Right lobe of liver (tissue), 6 donors: ENCODE measurements at regions not wholly inside any gene's neighbourhood (a gene's known extent, or its start where the extent isn't known, plus 50 kb on each side); places are given as distances from the start of the nearest gene placed in this dataset.
"Not testable (repeated sequence)": the region's sequence is repeated elsewhere in the genome, so short reads cannot be mapped to it uniquely, and the experiment has no call there.

Source experiments
- ATAC-seq, 4 donors: fragments of 200-7000 bp; cut with Tn5 transposase; one replicate each; pipeline ENCODE4 v1.9.1; 2020; ENCODE audit warnings: mild to moderate bottlenecking in 4 of 4, moderate library complexity in 4 of 4
- DNase-seq, 3 donors: peaks; one replicate each; pipeline ENCODE4 v3.0.0-alpha.2; 2020
- H3K27ac ChIP-seq, 3 donors: fragments of 200-600 bp; one replicate each; pipeline ENCODE4 v1.8.0; 2022
- H3K27me3 ChIP-seq, 2 donors: fragments of 200-600 bp; one replicate each; pipeline ENCODE4 v1.8.0; 2022
- H3K36me3 ChIP-seq, 4 donors: fragments of 200-600 bp; sonication (generic) in 1 of 4; one replicate each; pipeline versions ENCODE4 v1.5.1 to v1.8.0; 2017 to 2022; ENCODE audit warnings: control low read depth in 1 of 4
- H3K4me1 ChIP-seq, 4 donors: fragments of 200-600 bp; sonication (generic) in 1 of 4; one replicate each; pipeline versions ENCODE4 v1.5.1 to v1.8.0; 2017 to 2022; ENCODE audit warnings: control low read depth in 1 of 4
- H3K4me3 ChIP-seq, 3 donors: fragments of 200-600 bp; one replicate each; pipeline ENCODE4 v1.8.0; 2022
- H3K9me3 ChIP-seq, 4 donors: fragments of 200-600 bp; sonication (generic) in 1 of 4; one replicate each; pipeline versions ENCODE4 v1.5.1 to v1.8.0; 2017 to 2022; ENCODE audit warnings: control low read depth in 1 of 4
- CTCF ChIP-seq, 4 donors: fragments of 200-600 bp in 3 of 4; fragments of 450-650 bp in 1 of 4; IDR thresholded peaks; one replicate each; pipeline versions ENCODE4 v1.5.1 to v1.8.0; 2016 to 2022; ENCODE audit warnings: antibody characterized with exemption in 4 of 4, mild to moderate bottlenecking in 2 of 4
- POLR2A ChIP-seq: fragments of 450-650 bp; IDR thresholded peaks from one replicate; pipeline ENCODE4 v1.6.1; 2017; ENCODE audit warnings: antibody characterized with exemption, mild to moderate bottlenecking
- WGBS: methylation state at CpG from one replicate; pipeline ENCODE4 v1.1.6; 2018; ENCODE audit warnings: low coverage, low lambda C conversion rate; ENCODE audit not compliant: insufficient coverage; ENCODE audit errors: missing lambda C conversion rate; 5-methylcytosine and 5-hydroxymethylcytosine counted together
- intact Hi-C, 2 donors: fragments of 100-400 bp; cut with DNase I; formaldehyde crosslinking; loops; one replicate each; pipeline versions ENCODE4 v1.11.2 to v1.14.1; 2022
- donor health status: DM: no; HTN: yes; CAD: no.
- donor health status: DM: no; HTN: no; CAD: no.
- donor health status: DM: no; HTN: no; CAD: no.
- donor health status: DM: no; HTN: yes; CAD: no.
- donor health status: DM: no; HTN: yes; CAD: no.

DNA sequence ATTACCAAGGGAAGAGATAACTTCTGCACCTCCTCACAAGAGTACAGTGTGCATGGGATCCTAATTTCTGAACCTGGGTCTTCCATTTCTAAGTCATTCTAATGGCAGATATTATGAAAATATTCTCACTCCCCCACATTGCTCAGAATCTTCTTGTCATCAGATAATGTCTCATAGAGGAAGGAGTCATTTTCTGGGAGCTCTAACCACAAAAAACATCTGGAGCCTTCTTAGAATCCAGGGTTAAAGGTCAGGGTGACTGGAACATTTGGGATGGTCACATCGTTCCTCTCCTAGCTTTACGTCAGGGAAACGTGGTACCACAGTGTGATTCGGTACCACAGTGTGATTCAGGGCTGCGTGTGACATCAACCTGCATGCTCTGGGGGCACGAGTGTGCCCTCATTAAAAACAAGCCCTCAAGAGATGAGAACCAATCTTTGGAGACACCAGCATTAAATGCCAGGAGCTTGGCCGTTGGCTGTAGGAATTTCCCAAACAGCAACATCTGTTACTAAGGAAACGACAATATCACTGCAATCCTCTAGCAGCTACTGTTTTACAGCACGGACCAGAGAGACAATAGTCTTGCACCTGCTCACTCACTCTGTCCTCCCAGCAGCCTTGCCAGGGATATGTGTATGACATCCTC is 179.1 kb downstream of the PSMG1 start:
- DNase-seq: no peak
- TF ChIP-seq CTCF (IDR thresholded peaks at IDR 0.05): no peak
- no peak for TF ChIP-seq POLR2A
- Histone ChIP-seq H3K9me3 (no peaks in the 10 kb centered on the region), H3K4me1 (peaks cover 0 to 11% (median 0%) of the 10 kb centered on the region in 4 donors), H3K27ac (peak overlapping the region in 2 of 3 donors; percentile 26 to 62), H3K4me3 (no peak overlapping the region), H3K27me3 (no peaks in the 10 kb centered on the region), H3K36me3 (no peaks in the 10 kb centered on the region)
- 47% methylated on average over 8 of the region's 9 CpGs for WGBS
- ATAC-seq: peak in 2 of 4 donors; percentile 1 to 4
- intact Hi-C loops: no loop called here

DNA sequence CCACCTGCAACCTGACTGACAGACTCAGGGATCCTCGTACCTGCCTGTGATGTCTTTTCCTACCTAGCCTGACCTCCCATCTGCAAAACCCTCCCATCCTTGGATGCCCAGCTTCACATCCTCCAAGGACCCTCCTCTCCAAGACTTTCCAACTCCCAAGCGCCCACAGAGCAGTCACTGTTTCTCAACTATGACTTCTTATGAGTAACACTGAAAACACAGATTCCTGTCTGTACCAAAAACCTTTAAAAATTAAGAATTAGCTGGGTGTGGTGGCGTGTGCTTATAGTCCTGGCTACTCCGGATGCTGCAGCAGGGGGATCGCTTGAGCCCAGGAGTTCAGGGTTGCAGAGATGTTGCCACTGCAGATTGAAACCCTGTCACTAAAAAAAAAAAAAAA is 181.9 kb downstream of the PSMG1 start:
- Histone ChIP-seq H3K27me3 (no peaks in the 10 kb centered on the region), H3K4me1 (no peaks in the 10 kb centered on the region), H3K9me3 (no peaks in the 10 kb centered on the region), H3K4me3 (no peak overlapping the region), H3K27ac (no peak overlapping the region), H3K36me3 (no peaks in the 10 kb centered on the region)
- DNase-seq (no peak), ATAC-seq (no peak)
- 75% methylated on average over 2 of the region's 5 CpGs for WGBS
- TF ChIP-seq POLR2A (no peak), CTCF (IDR thresholded peaks at IDR 0.05) (no peak)
- intact Hi-C loops: no loop called here

- Histone ChIP-seq H3K36me3 (no peaks in the 10 kb centered on the region), H3K9me3 (no peaks in the 10 kb centered on the region), H3K4me1 (no peaks in the 10 kb centered on the region), H3K27me3 (no peaks in the 10 kb centered on the region), H3K27ac (peak overlapping the region in 1 of 3 donors; percentile 38), H3K4me3 (no peak overlapping the region)
- TF ChIP-seq CTCF (IDR thresholded peaks at IDR 0.05) (no peak), POLR2A (no peak)
- ATAC-seq (peak; percentile 28 to 70 (median 53)), DNase-seq (peak in 1 of 3 donors; percentile 76)
- 83% methylated on average over 1 of the region's 3 CpGs for WGBS
- intact Hi-C loops: no loop called here
These were observed 182.8 kb downstream of the PSMG1 start for GRCh38 chr21:39000496-39000895.

GRCh38 chr21:38999161-38999560 is 184.1 kb downstream of the PSMG1 start:
- no peak overlapping the region for H3K4me3 ChIP-seq
- WGBS: 58% methylated on average over 3 of the region's 3 CpGs
- H3K9me3 ChIP-seq: no peaks in the 10 kb centered on the region
- no peak overlapping the region for H3K27ac ChIP-seq
- intact Hi-C loops: no loop called here
- no peak for DNase-seq
- no peak for TF ChIP-seq POLR2A
- TF ChIP-seq CTCF (IDR thresholded peaks at IDR 0.05): no peak
- ATAC-seq: no peak
- H3K27me3 ChIP-seq: no peaks in the 10 kb centered on the region
- H3K4me1 ChIP-seq: no peaks in the 10 kb centered on the region
- no peaks in the 10 kb centered on the region for H3K36me3 ChIP-seq

DNA sequence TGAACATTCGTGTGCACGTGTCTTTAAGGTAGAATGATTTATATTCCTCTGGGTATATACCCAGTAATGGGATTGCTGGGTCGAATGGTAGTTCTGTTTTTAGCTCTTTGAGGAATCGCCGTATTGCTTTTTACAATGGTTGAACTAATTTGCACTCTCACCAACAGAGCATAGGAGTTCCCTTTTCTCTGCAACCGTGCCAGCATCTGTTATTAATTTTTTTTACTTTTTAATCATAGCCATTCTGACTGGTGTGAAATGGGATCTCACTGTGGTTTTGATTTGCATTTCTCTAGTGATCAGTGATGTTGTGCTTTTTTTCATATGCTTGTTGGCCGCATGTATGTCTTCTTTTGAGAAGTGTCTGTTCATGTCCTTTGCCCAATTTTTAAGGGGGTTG is 185.0 kb downstream of the PSMG1 start:
- intact Hi-C loops, H3K36me3 ChIP-seq, H3K9me3 ChIP-seq, H3K27me3 ChIP-seq, H3K4me3 ChIP-seq, DNase-seq, H3K4me1 ChIP-seq, H3K27ac ChIP-seq: not testable (repeated sequence)
- ATAC-seq: peak in 1 of 4 donors; percentile 10
- WGBS: 76% methylated on average over 7 of the region's 7 CpGs

- H3K27me3 ChIP-seq, H3K36me3 ChIP-seq, DNase-seq, intact Hi-C loops, H3K4me3 ChIP-seq, H3K4me1 ChIP-seq, H3K9me3 ChIP-seq, H3K27ac ChIP-seq: not testable (repeated sequence)
- 59% methylated on average over 3 of the region's 3 CpGs for WGBS
- ATAC-seq: peak in 1 of 4 donors; percentile 42
These were observed 185.4 kb downstream of the PSMG1 start for GRCh38 chr21:38997843-38998175.
